K562 (cell line): ENCODE measurements at regions not wholly inside any gene's neighbourhood (a gene's known extent, or its start where the extent isn't known, plus 50 kb on each side); places are given as distances from the start of the nearest gene placed in this dataset.

Source experiments
- ATAC-seq: fragments of 200-7000 bp; cut with Tn5 transposase; 3 replicates; pipeline ENCODE4 v1.9.1; 2020; ENCODE audit warnings: moderate library complexity
- BruUV-seq: library from RNA; stranded (reverse); fragments of 400-500 nt; replicated peaks from 2 replicates; lab custom pipeline; 2021; lab: Mats Ljungman, UMichigan
- CTCF ChIA-PET: fragments of 300-600 bp; formaldehyde crosslinking; extraction: SDS; loops from one replicate; lab custom pipeline; 2021; ENCODE audit warnings: low intra/inter-chr PET ratio; lab: Yijun Ruan, JAX
- POLR2A ChIA-PET: fragments of 300-600, 350-650 bp; sonication (Branson Sonifier 250); formaldehyde crosslinking; extraction: SDS; loops from one replicate; lab custom pipeline; 2021; ENCODE audit warnings: antibody characterized with exemption, inconsistent platforms; lab: Yijun Ruan, JAX
- DNase-seq, 4 experiments: peaks; one replicate each; pipeline versions ENCODE4 v3.0.0 to v3.0.0-alpha.2; 2011 to 2018; ENCODE audit warnings: low spot score in 3 of 4, mixed read lengths in 3 of 4; ENCODE audit errors: extremely low read depth in 1 of 4
- FAIRE-seq: peaks from 2 replicates; lab custom pipeline; 2011; peaks lifted over from hg19 to GRCh38; lab: Jason Lieb, UNC
- H2AFZ ChIP-seq: 2 replicates; pipeline ENCODE4 v1.6.0; 2011; ENCODE audit warnings: low read depth, low read length, control low read depth, inconsistent platforms
- H3K27ac ChIP-seq: fragments of 200-600 bp; 3 replicates; pipeline ENCODE4 v1.8.0; 2011; ENCODE audit warnings: low read depth, mild to moderate bottlenecking, control low read depth, inconsistent platforms, low read length, moderate library complexity, mixed read lengths; ENCODE audit errors: extremely low read depth
- H3K27me3 ChIP-seq, 2 experiments: fragments of 300-600 bp in 1 of 2; 2 replicates in 1 of 2; 3 replicates in 1 of 2; pipeline versions ENCODE4 v1.6.0 to v1.8.0; 2011; ENCODE audit warnings: inconsistent platforms in 2 of 2, low read length in 2 of 2, mild to moderate bottlenecking in 1 of 2, mixed read lengths in 1 of 2, moderate library complexity in 1 of 2; ENCODE audit not compliant: control insufficient read depth in 2 of 2, insufficient read depth in 2 of 2
- H3K36me3 ChIP-seq: fragments of 300-600 bp; 3 replicates; pipeline ENCODE4 v1.8.0; 2011; ENCODE audit warnings: mild to moderate bottlenecking, low read length, inconsistent platforms; ENCODE audit not compliant: control insufficient read depth, insufficient read depth
- H3K4me1 ChIP-seq, 2 experiments: fragments of 200-600 bp in 1 of 2; replicated peaks in 1 of 2; 2 replicates in 1 of 2; 3 replicates in 1 of 2; pipeline versions ENCODE4 v1.5.1 to v1.8.0; 2011; ENCODE audit warnings: inconsistent platforms in 2 of 2, low read length in 2 of 2, mild to moderate bottlenecking in 1 of 2, mixed read lengths in 1 of 2, moderate library complexity in 1 of 2; ENCODE audit not compliant: control insufficient read depth in 2 of 2, insufficient read depth in 2 of 2
- H3K4me2 ChIP-seq: 2 replicates; pipeline ENCODE4 v1.6.1; 2011; ENCODE audit warnings: low read length, control low read depth, inconsistent platforms, mixed read lengths; ENCODE audit not compliant: insufficient read depth
- H3K4me3 ChIP-seq: fragments of 200-600 bp; sonication (generic), shearing (Covaris generic); 2 replicates; pipeline ENCODE4 v1.5.1; 2016; ENCODE audit warnings: control low read depth, inconsistent platforms
- H3K79me2 ChIP-seq: fragments of 200-600 bp; 3 replicates; pipeline ENCODE4 v1.8.0; 2011; ENCODE audit warnings: low read length, inconsistent platforms; ENCODE audit not compliant: control insufficient read depth, insufficient read depth
- H3K9ac ChIP-seq, 2 experiments: 2 replicates each; pipeline versions ENCODE4 v1.6.0 to v1.6.1; 2011; ENCODE audit warnings: low read depth in 2 of 2, low read length in 2 of 2, control low read depth in 1 of 2, inconsistent platforms in 1 of 2, mild to moderate bottlenecking in 1 of 2, mixed read lengths in 1 of 2; ENCODE audit not compliant: insufficient read depth in 1 of 2
- H3K9me1 ChIP-seq: one replicate; pipeline ENCODE4 v1.6.0; 2011; ENCODE audit warnings: inconsistent platforms, mild to moderate bottlenecking, low read length, moderate library complexity; ENCODE audit not compliant: control insufficient read depth, insufficient read depth
- H3K9me3 ChIP-seq: replicated peaks from 2 replicates; pipeline ENCODE4 v1.5.1; 2011; ENCODE audit warnings: low read depth, low read length, inconsistent platforms; ENCODE audit not compliant: control insufficient read depth, insufficient read depth
- H4K20me1 ChIP-seq: replicated peaks from 2 replicates; pipeline ENCODE4 v1.6.1; 2011; ENCODE audit warnings: low read length, inconsistent platforms, mixed read lengths; ENCODE audit not compliant: control insufficient read depth, insufficient read depth
- WGBS: fragments of 100-300 bp; shearing (Covaris generic); methylation state at CpG from one replicate; pipeline ENCODE4 v1.1.6; 2016; ENCODE audit warnings: low coverage, mixed read lengths; ENCODE audit not compliant: insufficient coverage; ENCODE audit errors: missing lambda C conversion rate; 5-methylcytosine and 5-hydroxymethylcytosine counted together
- in situ Hi-C: fragments of 300-500 bp; cut with MboI; formaldehyde crosslinking; loops from 4 replicates; pipeline ENCODE4 v1.15.0; 2018; ENCODE audit warnings: inconsistent platforms, mixed read lengths
- intact Hi-C: fragments of 100-400 bp; cut with micrococcal nuclease; formaldehyde crosslinking; loops from 2 replicates; pipeline ENCODE4 v1.14.2; 2022
- TF ChIP-seq, protein P1 (sequence below): fragments of 450-650 bp; IDR thresholded peaks from 2 replicates; pipeline ENCODE4 v1.6.1; 2016; ENCODE audit warnings: missing biosample characterization, missing genetic modification characterization
- TF ChIP-seq, protein P2 (sequence below): fragments of 450-650 bp; IDR thresholded peaks from 2 replicates; pipeline ENCODE4 v1.6.1; 2017; ENCODE audit warnings: antibody characterized with exemption, mild to moderate bottlenecking

DNA sequence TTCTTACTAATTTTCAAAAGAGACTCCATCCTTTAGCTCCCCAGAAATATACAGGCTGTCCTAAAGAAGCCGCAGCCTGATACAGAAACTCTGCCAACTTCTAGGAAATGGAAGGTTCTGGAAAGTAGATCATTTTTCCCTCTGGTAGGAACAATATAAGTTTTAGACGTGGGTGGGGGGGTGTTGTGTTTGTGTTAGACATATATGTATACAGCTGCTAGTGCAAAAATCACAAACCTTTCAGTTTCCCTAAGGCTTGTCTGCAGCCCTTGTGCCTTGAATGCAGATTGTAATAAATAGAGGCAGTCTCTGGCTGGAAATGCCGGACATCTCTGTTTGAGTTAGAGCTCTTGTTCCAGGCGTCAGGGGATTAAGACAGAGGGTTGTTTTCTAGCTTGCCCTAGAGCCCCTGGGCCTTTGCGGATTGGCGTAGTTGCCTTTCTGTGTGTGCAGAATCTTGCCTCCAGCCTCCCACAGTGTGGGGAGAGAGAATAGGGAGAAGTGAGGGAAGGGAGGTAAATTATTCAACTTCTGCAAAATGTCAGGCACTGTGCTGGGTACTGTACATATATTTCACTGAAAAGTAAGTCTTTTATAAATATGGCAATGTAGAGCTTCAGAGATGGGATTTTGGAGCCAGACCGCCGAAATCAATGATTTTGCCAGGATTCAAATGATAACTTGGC is 269.7 kb downstream of the PRL start:
- H3K36me3 ChIP-seq, result no peaks in the 10 kb centered on the region
- H2AFZ ChIP-seq, result peak overlapping the region; percentile 92
- POLR2A ChIA-PET, result interaction anchor here (1.1 to 3.2 kb wide), 4 partner anchors 8 to 56 kb away, joined by 4 to 12 read pairs (median 7); no protein-coding TSS in a partner anchor
- TF ChIP-seq, protein P1, sequence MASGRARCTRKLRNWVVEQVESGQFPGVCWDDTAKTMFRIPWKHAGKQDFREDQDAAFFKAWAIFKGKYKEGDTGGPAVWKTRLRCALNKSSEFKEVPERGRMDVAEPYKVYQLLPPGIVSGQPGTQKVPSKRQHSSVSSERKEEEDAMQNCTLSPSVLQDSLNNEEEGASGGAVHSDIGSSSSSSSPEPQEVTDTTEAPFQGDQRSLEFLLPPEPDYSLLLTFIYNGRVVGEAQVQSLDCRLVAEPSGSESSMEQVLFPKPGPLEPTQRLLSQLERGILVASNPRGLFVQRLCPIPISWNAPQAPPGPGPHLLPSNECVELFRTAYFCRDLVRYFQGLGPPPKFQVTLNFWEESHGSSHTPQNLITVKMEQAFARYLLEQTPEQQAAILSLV, result no peak
- TF ChIP-seq, protein P2, sequence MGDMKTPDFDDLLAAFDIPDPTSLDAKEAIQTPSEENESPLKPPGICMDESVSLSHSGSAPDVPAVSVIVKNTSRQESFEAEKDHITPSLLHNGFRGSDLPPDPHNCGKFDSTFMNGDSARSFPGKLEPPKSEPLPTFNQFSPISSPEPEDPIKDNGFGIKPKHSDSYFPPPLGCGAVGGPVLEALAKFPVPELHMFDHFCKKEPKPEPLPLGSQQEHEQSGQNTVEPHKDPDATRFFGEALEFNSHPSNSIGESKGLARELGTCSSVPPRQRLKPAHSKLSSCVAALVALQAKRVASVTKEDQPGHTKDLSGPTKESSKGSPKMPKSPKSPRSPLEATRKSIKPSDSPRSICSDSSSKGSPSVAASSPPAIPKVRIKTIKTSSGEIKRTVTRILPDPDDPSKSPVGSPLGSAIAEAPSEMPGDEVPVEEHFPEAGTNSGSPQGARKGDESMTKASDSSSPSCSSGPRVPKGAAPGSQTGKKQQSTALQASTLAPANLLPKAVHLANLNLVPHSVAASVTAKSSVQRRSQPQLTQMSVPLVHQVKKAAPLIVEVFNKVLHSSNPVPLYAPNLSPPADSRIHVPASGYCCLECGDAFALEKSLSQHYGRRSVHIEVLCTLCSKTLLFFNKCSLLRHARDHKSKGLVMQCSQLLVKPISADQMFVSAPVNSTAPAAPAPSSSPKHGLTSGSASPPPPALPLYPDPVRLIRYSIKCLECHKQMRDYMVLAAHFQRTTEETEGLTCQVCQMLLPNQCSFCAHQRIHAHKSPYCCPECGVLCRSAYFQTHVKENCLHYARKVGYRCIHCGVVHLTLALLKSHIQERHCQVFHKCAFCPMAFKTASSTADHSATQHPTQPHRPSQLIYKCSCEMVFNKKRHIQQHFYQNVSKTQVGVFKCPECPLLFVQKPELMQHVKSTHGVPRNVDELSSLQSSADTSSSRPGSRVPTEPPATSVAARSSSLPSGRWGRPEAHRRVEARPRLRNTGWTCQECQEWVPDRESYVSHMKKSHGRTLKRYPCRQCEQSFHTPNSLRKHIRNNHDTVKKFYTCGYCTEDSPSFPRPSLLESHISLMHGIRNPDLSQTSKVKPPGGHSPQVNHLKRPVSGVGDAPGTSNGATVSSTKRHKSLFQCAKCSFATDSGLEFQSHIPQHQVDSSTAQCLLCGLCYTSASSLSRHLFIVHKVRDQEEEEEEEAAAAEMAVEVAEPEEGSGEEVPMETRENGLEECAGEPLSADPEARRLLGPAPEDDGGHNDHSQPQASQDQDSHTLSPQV, result peak; percentile 11; the same call in 1 of the 2 replicates
- peaks cover 7% of the 10 kb centered on the region for H3K9me3 ChIP-seq
- ATAC-seq, result no peak
- H3K4me1 ChIP-seq, result peaks cover 20 to 48% of the 10 kb centered on the region in 2 experiments
- WGBS, result 76% methylated on average over 8 of the region's 8 CpGs
- no peak overlapping the region for H3K4me3 ChIP-seq
- no peaks in the 10 kb centered on the region for H3K79me2 ChIP-seq
- peak overlapping the region in 1 of 2 experiments; percentile 83; a peak in 2 of 4 replicates for H3K9ac ChIP-seq
- in situ Hi-C loops (no loop called here), intact Hi-C loops (loop anchor here (5.0 kb wide), 1 partner anchor 40 kb away; no protein-coding TSS in a partner anchor)
- no peak for FAIRE-seq
- no peaks in the 10 kb centered on the region for H3K9me1 ChIP-seq
- H4K20me1 ChIP-seq, result no peaks in the 10 kb centered on the region
- H3K27me3 ChIP-seq, result no peaks in the 10 kb centered on the region
- no peak overlapping the region for H3K4me2 ChIP-seq
- peak overlapping the region; percentile 96 for H3K27ac ChIP-seq
- CTCF ChIA-PET, result no interaction called here
- DNase-seq, result no peak
- BruUV-seq, result no TSS peak
